HCT116 (cell line): ENCODE measurements at regions not wholly inside any gene's neighbourhood (a gene's known extent, or its start where the extent isn't known, plus 50 kb on each side); places are given as distances from the start of the nearest gene placed in this dataset.

Experiments
- ATAC-seq: fragments of 200-7000 bp; cut with Tn5 transposase; 2 replicates; pipeline ENCODE4 v1.9.1; 2020; ENCODE audit warnings: mild to moderate bottlenecking, moderate library complexity
- BruUV-seq: library from RNA; stranded (reverse); fragments of 400-500 nt; replicated peaks from 2 replicates; lab custom pipeline; 2021; lab: Mats Ljungman, UMichigan
- CTCF ChIA-PET: fragments of 300-600 bp; sonication (Branson Sonifier 250); formaldehyde crosslinking; loops from one replicate; lab custom pipeline; 2021; ENCODE audit warnings: antibody characterized with exemption; lab: Charles Lee
- POLR2A ChIA-PET: fragments of 300-600, 350-600 bp; sonication (Branson Sonifier 250); formaldehyde crosslinking; loops from one replicate; lab custom pipeline; 2021; ENCODE audit warnings: antibody characterized with exemption; lab: Charles Lee
- RAD21 ChIA-PET, 2 experiments: fragments of 300-600 bp; sonication (Branson Sonifier 250); formaldehyde crosslinking; loops; one replicate each; lab custom pipeline; 2023; ENCODE audit warnings: low total read pairs in 2 of 2; ENCODE audit not compliant: uncharacterized antibody in 2 of 2, unreplicated experiment in 2 of 2, low non-redundant PET in 1 of 2; lab: Charles Lee
- DNase-seq: peaks from one replicate; pipeline ENCODE4 v3.0.0-alpha.2; 2010; ENCODE audit warnings: low read depth, low spot score
- H2AFZ ChIP-seq: fragments of 200-600 bp; shearing (Covaris generic), sonication (generic); 2 replicates; pipeline ENCODE4 v1.6.1; 2017; ENCODE audit warnings: low read depth, mixed run types, mixed read lengths, antibody characterized with exemption, low read length; ENCODE audit not compliant: poor library complexity, severe bottlenecking
- H3K27ac ChIP-seq: 2 replicates; pipeline ENCODE4 v1.5.1; 2012; ENCODE audit warnings: low read depth, low read length
- H3K27me3 ChIP-seq: fragments of 200-600 bp; sonication (generic); 2 replicates; pipeline ENCODE4 v1.6.1; 2016; ENCODE audit warnings: mixed run types, low read length, mixed read lengths; ENCODE audit not compliant: insufficient read depth
- H3K36me3 ChIP-seq, 2 experiments: fragments of 200-500 bp in 1 of 2; fragments of 200-600 bp in 1 of 2; sonication (Bioruptor generic) in 1 of 2; sonication (generic) in 1 of 2; 2 replicates each; pipeline versions ENCODE4 v1.5.1 to v1.6.1; 2014 to 2016; ENCODE audit warnings: low read length in 2 of 2, inconsistent platforms in 1 of 2, mixed read lengths in 1 of 2, mixed run types in 1 of 2; ENCODE audit not compliant: insufficient read depth in 2 of 2, control insufficient read depth in 1 of 2
- H3K4me1 ChIP-seq, 2 experiments: fragments of 200-600 bp in 1 of 2; sonication (generic) in 1 of 2; 2 replicates each; pipeline versions ENCODE4 v1.5.1 to v1.6.1; 2012 to 2017; ENCODE audit warnings: low read length in 2 of 2, inconsistent platforms in 1 of 2, mild to moderate bottlenecking in 1 of 2, mixed read lengths in 1 of 2, mixed run types in 1 of 2, moderate library complexity in 1 of 2; ENCODE audit not compliant: insufficient read depth in 2 of 2, control insufficient read depth in 1 of 2
- H3K4me2 ChIP-seq: fragments of 200-600 bp; sonication (generic); 2 replicates; pipeline ENCODE4 v1.6.1; 2017; ENCODE audit warnings: mixed run types, low read length, mixed read lengths
- H3K4me3 ChIP-seq, 2 experiments: fragments of 200-600 bp in 1 of 2; sonication (generic) in 1 of 2; replicated peaks in 1 of 2; 2 replicates each; pipeline ENCODE4 v1.5.1; 2011 to 2016; ENCODE audit warnings: low read length in 2 of 2, control low read depth in 1 of 2, low read depth in 1 of 2, mild to moderate bottlenecking in 1 of 2, mixed read lengths in 1 of 2, mixed run types in 1 of 2
- H3K79me2 ChIP-seq: fragments of 200-600 bp; sonication (generic); 2 replicates; pipeline ENCODE4 v1.6.1; 2017; ENCODE audit warnings: mild to moderate bottlenecking, mixed run types, low read length, moderate library complexity, mixed read lengths; ENCODE audit not compliant: insufficient read depth
- H3K9ac ChIP-seq: fragments of 200-600 bp; sonication (generic); 2 replicates; pipeline ENCODE4 v1.6.1; 2016; ENCODE audit warnings: low read length, mixed read lengths
- H3K9me2 ChIP-seq: fragments of 200-600 bp; sonication (generic), shearing (Covaris generic); 2 replicates; pipeline ENCODE4 v1.6.1; 2017; ENCODE audit warnings: mixed run types, mild to moderate bottlenecking, moderate library complexity; ENCODE audit not compliant: insufficient read depth
- H3K9me3 ChIP-seq, 2 experiments: fragments of 200-500 bp in 1 of 2; fragments of 200-600 bp in 1 of 2; sonication (Bioruptor generic) in 1 of 2; sonication (generic) in 1 of 2; 2 replicates each; pipeline ENCODE4 v1.6.1; 2014 to 2017; ENCODE audit warnings: low read length in 2 of 2, mixed read lengths in 2 of 2, inconsistent platforms in 1 of 2, low read depth in 1 of 2, mild to moderate bottlenecking in 1 of 2, mixed run types in 1 of 2, moderate library complexity in 1 of 2; ENCODE audit not compliant: control insufficient read depth in 1 of 2, insufficient read depth in 1 of 2
- H4K20me1 ChIP-seq: fragments of 200-600 bp; sonication (generic), shearing (Covaris generic); 2 replicates; pipeline ENCODE4 v1.6.1; 2017; ENCODE audit warnings: mixed run types, mild to moderate bottlenecking, moderate library complexity; ENCODE audit not compliant: insufficient read depth
- ATF3 ChIP-seq: IDR thresholded peaks from 2 replicates; pipeline ENCODE4 v1.6.1; 2012
- CBX3 ChIP-seq: IDR thresholded peaks from 2 replicates; pipeline ENCODE4 v1.6.1; 2012; ENCODE audit warnings: low read depth
- CTCF ChIP-seq, 3 experiments: fragments of 200-600 bp in 1 of 3; sonication (generic) in 1 of 3; IDR thresholded peaks in 2 of 3; conservative IDR thresholded peaks in 1 of 3; 2 replicates each; pipeline ENCODE4 v1.5.1; 2012 to 2017; ENCODE audit warnings: low read depth in 2 of 3, low read length in 2 of 3, antibody characterized with exemption in 1 of 3, borderline replicate concordance in 1 of 3, control low read depth in 1 of 3, mild to moderate bottlenecking in 1 of 3, mixed read lengths in 1 of 3, mixed run types in 1 of 3, moderate library complexity in 1 of 3; ENCODE audit not compliant: insufficient read depth in 1 of 3
- EZH2 ChIP-seq: fragments of 200-600 bp; sonication (generic); IDR thresholded peaks from 2 replicates; pipeline ENCODE4 v1.6.1; 2017; ENCODE audit warnings: antibody characterized with exemption, mixed run types
- EZH2phosphoT487 ChIP-seq: fragments of 200-600 bp; IDR thresholded peaks from 2 replicates; pipeline ENCODE4 v1.6.1; 2018; ENCODE audit warnings: antibody characterized with exemption, borderline replicate concordance
- POLR2AphosphoS5 ChIP-seq: IDR thresholded peaks from 2 replicates; pipeline ENCODE4 v1.6.1; 2011; ENCODE audit warnings: mild to moderate bottlenecking, low read depth, low read length, moderate library complexity
- REST ChIP-seq: IDR thresholded peaks from 2 replicates; pipeline ENCODE4 v1.6.1; 2012; ENCODE audit warnings: low read depth
- SP1 ChIP-seq: IDR thresholded peaks from 2 replicates; pipeline ENCODE4 v1.6.1; 2012; ENCODE audit warnings: low read depth
- TCF7L2 ChIP-seq: IDR thresholded peaks from 2 replicates; pipeline ENCODE4 v1.7.0; 2011; ENCODE audit warnings: borderline replicate concordance, inconsistent platforms; ENCODE audit not compliant: insufficient read depth, insufficient read length; ENCODE audit errors: extremely low read depth
- ZNF274 ChIP-seq: fragments of 200-500 bp; sonication (Bioruptor generic); IDR thresholded peaks from 2 replicates; pipeline ENCODE4 v1.6.1; 2014; ENCODE audit warnings: mild to moderate bottlenecking, low read depth, low read length, inconsistent platforms
- intact Hi-C: fragments of 100-400 bp; cut with micrococcal nuclease; formaldehyde crosslinking; loops from 2 replicates; pipeline ENCODE4 v1.10.0; 2022

- H3K79me2 ChIP-seq, result no peaks in the 10 kb centered on the region
- no peak overlapping the region for H3K27ac ChIP-seq
- no peaks in the 10 kb centered on the region for H4K20me1 ChIP-seq
- no peaks in the 10 kb centered on the region for H3K4me1 ChIP-seq
- CTCF ChIA-PET, result no interaction called here
- no peak for TF ChIP-seq REST
- TF ChIP-seq EZH2phosphoT487, result no peak
- TF ChIP-seq ZNF274, result no peak
- no peak for TF ChIP-seq POLR2AphosphoS5
- no peak for TF ChIP-seq ATF3
- TF ChIP-seq TCF7L2, result no peak
- no peak for TF ChIP-seq SP1
- no peak for TF ChIP-seq CTCF (IDR thresholded peaks at IDR 0.05 in 2 of 3, conservative IDR thresholded peaks at IDR 0.05 in 1 of 3; ENCODE audit: borderline replicate concordance in 1 of 3, insufficient read depth in 1 of 3, low read depth in 2 of 3, low read length in 2 of 3)
- TF ChIP-seq EZH2, result no peak
- TF ChIP-seq CBX3, result no peak
- POLR2A ChIA-PET, result no interaction called here
- no peaks in the 10 kb centered on the region for H3K9me2 ChIP-seq
- no peaks in the 10 kb centered on the region for H3K36me3 ChIP-seq
- H2AFZ ChIP-seq, result no peak overlapping the region
- intact Hi-C loops, result no loop called here
- peaks cover 0 to 3% of the 10 kb centered on the region in 2 experiments; a peak in 2 of 4 replicates for H3K9me3 ChIP-seq
- ATAC-seq (no peak), DNase-seq (no peak)
- H3K4me2 ChIP-seq, result no peak overlapping the region
- no peak overlapping the region for H3K4me3 ChIP-seq
- RAD21 ChIA-PET, result no interaction called here
- H3K27me3 ChIP-seq, result no peaks in the 10 kb centered on the region
- no peak overlapping the region for H3K9ac ChIP-seq
- BruUV-seq, result no TSS peak
Measured at GRCh38 chr17:34090593-34090992, 164.5 kb upstream of the CCL2 start.
